Endothelial cell of umbilical vein (primary cell): ENCODE measurements at regions not wholly inside any gene's neighbourhood (a gene's known extent, or its start where the extent isn't known, plus 50 kb on each side); places are given as distances from the start of the nearest gene placed in this dataset.

Experiments used
- BruUV-seq: library from RNA; stranded (reverse); fragments of 400-500 nt; replicated peaks from 2 replicates; lab custom pipeline; 2021; lab: Mats Ljungman, UMichigan
- CTCF ChIA-PET: fragments of 300-600, 350-600 bp; sonication (Branson Sonifier 250); formaldehyde crosslinking; loops from one replicate; lab custom pipeline; 2021; ENCODE audit warnings: antibody characterized with exemption, inconsistent platforms; lab: Charles Lee
- POLR2A ChIA-PET: fragments of 300-600, 350-600 bp; sonication (Branson Sonifier 250); formaldehyde crosslinking; loops from one replicate; lab custom pipeline; 2021; ENCODE audit warnings: antibody characterized with exemption, inconsistent platforms; lab: Charles Lee
- DNase-seq: peaks from one replicate; pipeline ENCODE4 v3.0.0-alpha.2; 2011; ENCODE audit warnings: low read depth, low spot score
- FAIRE-seq: peaks from 2 replicates; lab custom pipeline; 2011; peaks lifted over from hg19 to GRCh38; lab: Jason Lieb, UNC
- H2AFZ ChIP-seq: 2 replicates; pipeline ENCODE4 v1.6.0; 2012; ENCODE audit warnings: low read depth, low read length, control low read depth, inconsistent platforms
- H3K27ac ChIP-seq: 2 replicates; pipeline ENCODE4 v1.5.1; 2011; ENCODE audit warnings: low read depth, mild to moderate bottlenecking, control low read depth, low read length, moderate library complexity; ENCODE audit not compliant: insufficient read depth
- H3K27me3 ChIP-seq, 2 experiments: 2 replicates each; pipeline versions ENCODE4 v1.6.0 to v1.6.1; 2011; ENCODE audit warnings: low read length in 2 of 2, mixed read lengths in 1 of 2; ENCODE audit not compliant: control insufficient read depth in 2 of 2, insufficient read depth in 2 of 2
- H3K36me3 ChIP-seq, 2 experiments: 2 replicates in 1 of 2; 3 replicates in 1 of 2; pipeline ENCODE4 v1.5.1; 2011; ENCODE audit warnings: low read length in 2 of 2, mild to moderate bottlenecking in 1 of 2, moderate library complexity in 1 of 2; ENCODE audit not compliant: control insufficient read depth in 2 of 2, insufficient read depth in 2 of 2; ENCODE audit errors: extremely low read depth in 1 of 2
- H3K4me1 ChIP-seq: 3 replicates; pipeline ENCODE4 v1.5.1; 2011; ENCODE audit warnings: mild to moderate bottlenecking, low read length; ENCODE audit not compliant: control insufficient read depth, insufficient read depth; ENCODE audit errors: extremely low read depth
- H3K4me2 ChIP-seq: 2 replicates; pipeline ENCODE4 v1.6.1; 2011; ENCODE audit warnings: low read length, control low read depth, mixed read lengths; ENCODE audit not compliant: insufficient read depth
- H3K4me3 ChIP-seq, 3 experiments: fragments of 200-600 bp in 1 of 3; sonication (generic), shearing (Covaris generic) in 1 of 3; replicated peaks in 1 of 3; 2 replicates each; pipeline ENCODE4 v1.5.1; 2011 to 2016; ENCODE audit warnings: control low read depth in 3 of 3, low read length in 3 of 3, mild to moderate bottlenecking in 2 of 3, inconsistent platforms in 1 of 3, low read depth in 1 of 3, moderate library complexity in 1 of 3; ENCODE audit not compliant: insufficient read depth in 1 of 3
- H3K79me2 ChIP-seq: 2 replicates; pipeline ENCODE4 v1.6.0; 2012; ENCODE audit warnings: low read length, inconsistent platforms; ENCODE audit not compliant: control insufficient read depth, insufficient read depth
- H3K9ac ChIP-seq: replicated peaks from 2 replicates; pipeline ENCODE3; 2011; ENCODE audit warnings: low read length, control low read depth; ENCODE audit not compliant: insufficient read depth; ENCODE audit errors: extremely low read depth
- H3K9me1 ChIP-seq: replicated peaks from 3 replicates; pipeline ENCODE4 v1.6.0; 2011; ENCODE audit warnings: mild to moderate bottlenecking, low read length; ENCODE audit not compliant: control insufficient read depth, insufficient read depth; ENCODE audit errors: extremely low read depth
- H3K9me3 ChIP-seq: replicated peaks from 2 replicates; pipeline ENCODE4 v1.5.1; 2012; ENCODE audit warnings: low read length, inconsistent platforms; ENCODE audit not compliant: control insufficient read depth, insufficient read depth
- H4K20me1 ChIP-seq: replicated peaks from 2 replicates; pipeline ENCODE3; 2011; ENCODE audit warnings: mild to moderate bottlenecking, low read length; ENCODE audit not compliant: control insufficient read depth, insufficient read depth; ENCODE audit errors: extremely low read depth
- EZH2 ChIP-seq: IDR thresholded peaks from 2 replicates; pipeline ENCODE4 v1.6.1; 2012; ENCODE audit warnings: borderline replicate concordance, low read depth, mild to moderate bottlenecking, moderate library complexity, low read length, inconsistent platforms; ENCODE audit not compliant: severe bottlenecking
- FOS ChIP-seq: IDR thresholded peaks from 2 replicates; pipeline ENCODE4 v1.6.1; 2011; ENCODE audit warnings: mild to moderate bottlenecking, low read length, moderate library complexity, borderline replicate concordance; ENCODE audit not compliant: insufficient read depth
- GATA2 ChIP-seq: IDR thresholded peaks from 2 replicates; pipeline ENCODE4 v1.7.0; 2011; ENCODE audit warnings: low read depth, mild to moderate bottlenecking, moderate library complexity, mixed read lengths, low read length; ENCODE audit not compliant: insufficient read length, insufficient read depth
- MYC ChIP-seq: IDR thresholded peaks from one replicate; pipeline ENCODE4 v1.6.1; 2011; ENCODE audit warnings: mild to moderate bottlenecking, low read depth, low read length
- dilution Hi-C: fragments of 300-500 bp; cut with MboI; formaldehyde crosslinking; loops from one replicate; pipeline ENCODE4 v1.15.0; 2019; ENCODE audit warnings: low sequenced_read_pairs; ENCODE audit not compliant: extremely low pct_ligation_motif_present
- intact Hi-C: fragments of 100-400 bp; cut with micrococcal nuclease; formaldehyde crosslinking; loops from one replicate; pipeline ENCODE4 v1.10.0; 2022
- TF ChIP-seq, protein P1 (sequence below), 2 donors: IDR thresholded peaks; 1 replicate in 1 of 2; 2 replicates in 1 of 2; pipeline ENCODE4 v1.5.1; 2011; ENCODE audit warnings: low read length in 2 of 2, mild to moderate bottlenecking in 2 of 2, moderate library complexity in 2 of 2, control low read depth in 1 of 2, inconsistent platforms in 1 of 2, low read depth in 1 of 2; ENCODE audit not compliant: insufficient read depth in 1 of 2; ENCODE audit errors: extremely low read depth in 1 of 2
- TF ChIP-seq, protein P2 (sequence below): IDR thresholded peaks from 2 replicates; pipeline ENCODE4 v1.6.1; 2011; ENCODE audit not compliant: insufficient read depth, insufficient read length

DNA sequence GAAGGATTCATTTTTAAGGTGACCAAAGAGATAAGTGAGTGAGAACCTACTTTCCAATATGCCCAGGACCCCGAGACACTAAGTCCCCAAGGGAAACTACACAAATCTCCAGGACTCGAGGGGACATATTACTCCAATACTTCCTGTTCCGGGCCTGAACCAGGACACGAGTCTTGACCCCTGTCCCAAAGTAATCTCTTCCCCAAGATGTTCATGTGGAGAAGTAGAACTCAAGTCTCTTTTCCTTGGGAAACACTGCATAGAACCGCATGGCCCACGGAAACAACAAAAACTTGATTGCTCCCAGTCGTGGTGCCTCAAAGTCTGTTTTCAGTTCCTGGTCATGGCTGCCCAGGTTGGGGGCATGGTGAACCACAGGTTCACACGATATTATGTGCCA lies 87.2 kb upstream of the ZEB2 start:
- Histone ChIP-seq H3K9ac (no peak overlapping the region), H3K79me2 (no peaks in the 10 kb centered on the region), H3K4me2 (no peak overlapping the region), H3K9me3 (no peaks in the 10 kb centered on the region), H2AFZ (no peak overlapping the region), H4K20me1 (no peaks in the 10 kb centered on the region), H3K4me1 (no peaks in the 10 kb centered on the region), H3K27ac (no peak overlapping the region), H3K4me3 (no peak overlapping the region), H3K9me1 (no peaks in the 10 kb centered on the region), H3K27me3 (no peaks in the 10 kb centered on the region), H3K36me3 (no peaks in the 10 kb centered on the region)
- intact Hi-C loops (no loop called here), dilution Hi-C loops (no loop called here)
- ChIA-PET CTCF (interaction anchor here (2.1 kb wide), 1 partner anchor 11 kb away, joined by 10 read pairs; no protein-coding TSS in a partner anchor), POLR2A (no interaction called here)
- no peak for FAIRE-seq
- DNase-seq: no peak
- no TSS peak for BruUV-seq
- TF ChIP-seq FOS (no peak), EZH2 (no peak), GATA2 (no peak), MYC (no peak)
- TF ChIP-seq, protein P1, sequence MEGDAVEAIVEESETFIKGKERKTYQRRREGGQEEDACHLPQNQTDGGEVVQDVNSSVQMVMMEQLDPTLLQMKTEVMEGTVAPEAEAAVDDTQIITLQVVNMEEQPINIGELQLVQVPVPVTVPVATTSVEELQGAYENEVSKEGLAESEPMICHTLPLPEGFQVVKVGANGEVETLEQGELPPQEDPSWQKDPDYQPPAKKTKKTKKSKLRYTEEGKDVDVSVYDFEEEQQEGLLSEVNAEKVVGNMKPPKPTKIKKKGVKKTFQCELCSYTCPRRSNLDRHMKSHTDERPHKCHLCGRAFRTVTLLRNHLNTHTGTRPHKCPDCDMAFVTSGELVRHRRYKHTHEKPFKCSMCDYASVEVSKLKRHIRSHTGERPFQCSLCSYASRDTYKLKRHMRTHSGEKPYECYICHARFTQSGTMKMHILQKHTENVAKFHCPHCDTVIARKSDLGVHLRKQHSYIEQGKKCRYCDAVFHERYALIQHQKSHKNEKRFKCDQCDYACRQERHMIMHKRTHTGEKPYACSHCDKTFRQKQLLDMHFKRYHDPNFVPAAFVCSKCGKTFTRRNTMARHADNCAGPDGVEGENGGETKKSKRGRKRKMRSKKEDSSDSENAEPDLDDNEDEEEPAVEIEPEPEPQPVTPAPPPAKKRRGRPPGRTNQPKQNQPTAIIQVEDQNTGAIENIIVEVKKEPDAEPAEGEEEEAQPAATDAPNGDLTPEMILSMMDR (IDR thresholded peaks at IDR 0.05; ENCODE audit: extremely low read depth in 1 of 2, insufficient read depth in 1 of 2, low read depth in 1 of 2, low read length in 2 of 2): no peak
- TF ChIP-seq, protein P2, sequence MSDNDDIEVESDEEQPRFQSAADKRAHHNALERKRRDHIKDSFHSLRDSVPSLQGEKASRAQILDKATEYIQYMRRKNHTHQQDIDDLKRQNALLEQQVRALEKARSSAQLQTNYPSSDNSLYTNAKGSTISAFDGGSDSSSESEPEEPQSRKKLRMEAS: no peak
